HCT116 (cell line): ENCODE measurements at regions not wholly inside any gene's neighbourhood (a gene's known extent, or its start where the extent isn't known, plus 50 kb on each side); places are given as distances from the start of the nearest gene placed in this dataset.
"Not testable (repeated sequence)": the region's sequence is repeated elsewhere in the genome, so short reads cannot be mapped to it uniquely, and the experiment has no call there.

Experiments used
- ATAC-seq: fragments of 200-7000 bp; cut with Tn5 transposase; 2 replicates; pipeline ENCODE4 v1.9.1; 2020; ENCODE audit warnings: mild to moderate bottlenecking, moderate library complexity
- BruUV-seq: library from RNA; stranded (reverse); fragments of 400-500 nt; replicated peaks from 2 replicates; lab custom pipeline; 2021; lab: Mats Ljungman, UMichigan
- CTCF ChIA-PET: fragments of 300-600 bp; sonication (Branson Sonifier 250); formaldehyde crosslinking; loops from one replicate; lab custom pipeline; 2021; ENCODE audit warnings: antibody characterized with exemption; lab: Charles Lee
- POLR2A ChIA-PET: fragments of 300-600, 350-600 bp; sonication (Branson Sonifier 250); formaldehyde crosslinking; loops from one replicate; lab custom pipeline; 2021; ENCODE audit warnings: antibody characterized with exemption; lab: Charles Lee
- RAD21 ChIA-PET, 2 experiments: fragments of 300-600 bp; sonication (Branson Sonifier 250); formaldehyde crosslinking; loops; one replicate each; lab custom pipeline; 2023; ENCODE audit warnings: low total read pairs in 2 of 2; ENCODE audit not compliant: uncharacterized antibody in 2 of 2, unreplicated experiment in 2 of 2, low non-redundant PET in 1 of 2; lab: Charles Lee
- DNase-seq: peaks from one replicate; pipeline ENCODE4 v3.0.0-alpha.2; 2010; ENCODE audit warnings: low read depth, low spot score
- H2AFZ ChIP-seq: fragments of 200-600 bp; shearing (Covaris generic), sonication (generic); 2 replicates; pipeline ENCODE4 v1.6.1; 2017; ENCODE audit warnings: low read depth, mixed run types, mixed read lengths, antibody characterized with exemption, low read length; ENCODE audit not compliant: poor library complexity, severe bottlenecking
- H3K27ac ChIP-seq: 2 replicates; pipeline ENCODE4 v1.5.1; 2012; ENCODE audit warnings: low read depth, low read length
- H3K27me3 ChIP-seq: fragments of 200-600 bp; sonication (generic); 2 replicates; pipeline ENCODE4 v1.6.1; 2016; ENCODE audit warnings: mixed run types, low read length, mixed read lengths; ENCODE audit not compliant: insufficient read depth
- H3K36me3 ChIP-seq, 2 experiments: fragments of 200-500 bp in 1 of 2; fragments of 200-600 bp in 1 of 2; sonication (Bioruptor generic) in 1 of 2; sonication (generic) in 1 of 2; 2 replicates each; pipeline versions ENCODE4 v1.5.1 to v1.6.1; 2014 to 2016; ENCODE audit warnings: low read length in 2 of 2, inconsistent platforms in 1 of 2, mixed read lengths in 1 of 2, mixed run types in 1 of 2; ENCODE audit not compliant: insufficient read depth in 2 of 2, control insufficient read depth in 1 of 2
- H3K4me1 ChIP-seq, 2 experiments: fragments of 200-600 bp in 1 of 2; sonication (generic) in 1 of 2; 2 replicates each; pipeline versions ENCODE4 v1.5.1 to v1.6.1; 2012 to 2017; ENCODE audit warnings: low read length in 2 of 2, inconsistent platforms in 1 of 2, mild to moderate bottlenecking in 1 of 2, mixed read lengths in 1 of 2, mixed run types in 1 of 2, moderate library complexity in 1 of 2; ENCODE audit not compliant: insufficient read depth in 2 of 2, control insufficient read depth in 1 of 2
- H3K4me2 ChIP-seq: fragments of 200-600 bp; sonication (generic); 2 replicates; pipeline ENCODE4 v1.6.1; 2017; ENCODE audit warnings: mixed run types, low read length, mixed read lengths
- H3K4me3 ChIP-seq, 2 experiments: fragments of 200-600 bp in 1 of 2; sonication (generic) in 1 of 2; replicated peaks in 1 of 2; 2 replicates each; pipeline ENCODE4 v1.5.1; 2011 to 2016; ENCODE audit warnings: low read length in 2 of 2, control low read depth in 1 of 2, low read depth in 1 of 2, mild to moderate bottlenecking in 1 of 2, mixed read lengths in 1 of 2, mixed run types in 1 of 2
- H3K79me2 ChIP-seq: fragments of 200-600 bp; sonication (generic); 2 replicates; pipeline ENCODE4 v1.6.1; 2017; ENCODE audit warnings: mild to moderate bottlenecking, mixed run types, low read length, moderate library complexity, mixed read lengths; ENCODE audit not compliant: insufficient read depth
- H3K9ac ChIP-seq: fragments of 200-600 bp; sonication (generic); 2 replicates; pipeline ENCODE4 v1.6.1; 2016; ENCODE audit warnings: low read length, mixed read lengths
- H3K9me2 ChIP-seq: fragments of 200-600 bp; sonication (generic), shearing (Covaris generic); 2 replicates; pipeline ENCODE4 v1.6.1; 2017; ENCODE audit warnings: mixed run types, mild to moderate bottlenecking, moderate library complexity; ENCODE audit not compliant: insufficient read depth
- H3K9me3 ChIP-seq, 2 experiments: fragments of 200-500 bp in 1 of 2; fragments of 200-600 bp in 1 of 2; sonication (Bioruptor generic) in 1 of 2; sonication (generic) in 1 of 2; 2 replicates each; pipeline ENCODE4 v1.6.1; 2014 to 2017; ENCODE audit warnings: low read length in 2 of 2, mixed read lengths in 2 of 2, inconsistent platforms in 1 of 2, low read depth in 1 of 2, mild to moderate bottlenecking in 1 of 2, mixed run types in 1 of 2, moderate library complexity in 1 of 2; ENCODE audit not compliant: control insufficient read depth in 1 of 2, insufficient read depth in 1 of 2
- H4K20me1 ChIP-seq: fragments of 200-600 bp; sonication (generic), shearing (Covaris generic); 2 replicates; pipeline ENCODE4 v1.6.1; 2017; ENCODE audit warnings: mixed run types, mild to moderate bottlenecking, moderate library complexity; ENCODE audit not compliant: insufficient read depth
- ELF1 ChIP-seq: IDR thresholded peaks from 2 replicates; pipeline ENCODE4 v1.6.1; 2012; ENCODE audit warnings: low read depth, borderline replicate concordance
- EZH2phosphoT487 ChIP-seq: fragments of 200-600 bp; IDR thresholded peaks from 2 replicates; pipeline ENCODE4 v1.6.1; 2018; ENCODE audit warnings: antibody characterized with exemption, borderline replicate concordance
- FOSL1 ChIP-seq: IDR thresholded peaks from 2 replicates; pipeline ENCODE4 v1.6.1; 2012; ENCODE audit warnings: low read depth
- JUND ChIP-seq: IDR thresholded peaks from 2 replicates; pipeline ENCODE4 v1.6.1; 2012
- RAD21 ChIP-seq: IDR thresholded peaks from 2 replicates; pipeline ENCODE4 v1.6.1; 2012; ENCODE audit warnings: low read depth, mild to moderate bottlenecking
- SIN3A ChIP-seq: IDR thresholded peaks from 2 replicates; pipeline ENCODE4 v1.6.1; 2012; ENCODE audit warnings: low read depth
- YY1 ChIP-seq: IDR thresholded peaks from 2 replicates; pipeline ENCODE4 v1.6.1; 2011; ENCODE audit warnings: low read length, low read depth, moderate library complexity, mild to moderate bottlenecking; ENCODE audit not compliant: insufficient replicate concordance; ENCODE audit errors: extremely low read depth
- ZFX ChIP-seq: fragments of 450-650 bp; IDR thresholded peaks from 2 replicates; pipeline ENCODE4 v1.6.1; 2017
- intact Hi-C: fragments of 100-400 bp; cut with micrococcal nuclease; formaldehyde crosslinking; loops from 2 replicates; pipeline ENCODE4 v1.10.0; 2022
- TF ChIP-seq, protein P1 (sequence below): IDR thresholded peaks from 2 replicates; pipeline ENCODE4 v1.6.1; 2011; ENCODE audit warnings: mild to moderate bottlenecking, low read length, moderate library complexity; ENCODE audit not compliant: insufficient replicate concordance; ENCODE audit errors: extremely low read depth
- TF ChIP-seq, protein P2 (sequence below): IDR thresholded peaks from 2 replicates; pipeline ENCODE4 v1.6.1; 2012
- TF ChIP-seq, protein P3 (sequence below): IDR thresholded peaks from 2 replicates; pipeline ENCODE4 v1.6.1; 2012

DNA sequence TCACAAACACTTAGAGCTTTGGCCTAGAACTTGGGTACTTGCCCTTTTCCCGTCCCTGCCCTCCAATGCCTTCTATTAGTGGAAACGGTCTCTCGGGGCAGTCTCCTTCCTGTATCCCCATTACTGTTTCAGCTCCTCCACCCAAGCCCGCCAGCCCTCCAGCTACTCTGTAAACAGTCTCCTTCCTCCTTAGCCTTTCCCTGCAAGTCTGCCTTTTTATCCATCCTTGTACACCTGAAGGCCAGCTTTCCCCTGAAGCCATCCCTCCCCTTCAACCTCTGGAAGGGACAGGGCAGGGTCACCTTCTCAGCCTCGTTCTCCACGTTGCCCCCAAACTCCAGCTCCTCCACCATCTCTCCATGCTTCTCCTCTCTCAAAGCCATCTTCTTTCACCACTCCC lies 108.1 kb upstream of the ZNF746 start:
- intact Hi-C loops: no loop called here
- Histone ChIP-seq H3K79me2 (no peaks in the 10 kb centered on the region), H3K4me3 (no peak overlapping the region), H3K9me3 (no peaks in the 10 kb centered on the region), H3K27ac (no peak overlapping the region), H3K9me2 (no peaks in the 10 kb centered on the region), H3K4me1 (no peaks in the 10 kb centered on the region), H3K9ac (no peak overlapping the region), H3K27me3 (no peaks in the 10 kb centered on the region), H2AFZ (no peak overlapping the region), H3K4me2 (no peak overlapping the region), H4K20me1 (no peaks in the 10 kb centered on the region), H3K36me3 (peaks cover 7 to 20% of the 10 kb centered on the region in 2 experiments; a peak in 3 of 4 replicates)
- ATAC-seq (no peak), DNase-seq (no peak)
- TF ChIP-seq, protein P1, sequence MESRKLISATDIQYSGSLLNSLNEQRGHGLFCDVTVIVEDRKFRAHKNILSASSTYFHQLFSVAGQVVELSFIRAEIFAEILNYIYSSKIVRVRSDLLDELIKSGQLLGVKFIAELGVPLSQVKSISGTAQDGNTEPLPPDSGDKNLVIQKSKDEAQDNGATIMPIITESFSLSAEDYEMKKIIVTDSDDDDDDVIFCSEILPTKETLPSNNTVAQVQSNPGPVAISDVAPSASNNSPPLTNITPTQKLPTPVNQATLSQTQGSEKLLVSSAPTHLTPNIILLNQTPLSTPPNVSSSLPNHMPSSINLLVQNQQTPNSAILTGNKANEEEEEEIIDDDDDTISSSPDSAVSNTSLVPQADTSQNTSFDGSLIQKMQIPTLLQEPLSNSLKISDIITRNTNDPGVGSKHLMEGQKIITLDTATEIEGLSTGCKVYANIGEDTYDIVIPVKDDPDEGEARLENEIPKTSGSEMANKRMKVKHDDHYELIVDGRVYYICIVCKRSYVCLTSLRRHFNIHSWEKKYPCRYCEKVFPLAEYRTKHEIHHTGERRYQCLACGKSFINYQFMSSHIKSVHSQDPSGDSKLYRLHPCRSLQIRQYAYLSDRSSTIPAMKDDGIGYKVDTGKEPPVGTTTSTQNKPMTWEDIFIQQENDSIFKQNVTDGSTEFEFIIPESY: no peak
- TF ChIP-seq, protein P2, sequence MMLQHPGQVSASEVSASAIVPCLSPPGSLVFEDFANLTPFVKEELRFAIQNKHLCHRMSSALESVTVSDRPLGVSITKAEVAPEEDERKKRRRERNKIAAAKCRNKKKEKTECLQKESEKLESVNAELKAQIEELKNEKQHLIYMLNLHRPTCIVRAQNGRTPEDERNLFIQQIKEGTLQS: no peak
- ChIA-PET RAD21 (no interaction called here), POLR2A (no interaction called here), CTCF (no interaction called here)
- no TSS peak for BruUV-seq

DNA sequence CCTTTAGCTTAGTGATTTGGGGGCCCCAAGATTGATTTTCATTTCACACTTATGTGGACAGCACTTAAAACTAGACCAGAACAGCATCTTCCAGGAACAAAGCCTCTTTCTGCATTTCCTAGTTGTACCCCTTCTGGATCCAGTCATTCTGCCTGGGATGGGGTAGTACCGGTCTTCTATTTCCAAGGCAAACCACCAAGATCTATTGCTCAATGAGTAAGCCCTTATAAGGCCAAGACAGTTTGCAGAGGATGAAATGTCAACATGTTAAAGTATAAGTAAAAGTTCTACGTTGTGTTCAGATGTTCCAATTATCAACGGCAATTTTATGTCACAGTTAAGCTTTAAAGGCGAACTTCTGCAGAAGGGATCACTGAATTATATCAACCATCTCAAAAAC lies 106.9 kb upstream of the ZNF746 start:
- ChIA-PET CTCF (no interaction called here), POLR2A (no interaction called here), RAD21 (no interaction called here)
- Histone ChIP-seq H3K4me1 (no peaks in the 10 kb centered on the region), H3K27me3 (no peaks in the 10 kb centered on the region), H3K79me2 (peaks cover under 1% of the 10 kb centered on the region; the same call in 1 of the 2 replicates), H3K9me2 (no peaks in the 10 kb centered on the region), H3K9me3 (no peaks in the 10 kb centered on the region), H3K9ac (no peak overlapping the region), H3K4me3 (no peak overlapping the region), H4K20me1 (no peaks in the 10 kb centered on the region), H3K27ac (no peak overlapping the region), H2AFZ (no peak overlapping the region), H3K4me2 (no peak overlapping the region), H3K36me3 (peaks cover 7 to 15% of the 10 kb centered on the region in 2 experiments; a peak in 3 of 4 replicates)
- TF ChIP-seq JUND (no peak), EZH2phosphoT487 (no peak), ELF1 (no peak), YY1 (no peak), FOSL1 (no peak), SIN3A (no peak), ZFX (no peak), RAD21 (no peak)
- TF ChIP-seq, protein P3, sequence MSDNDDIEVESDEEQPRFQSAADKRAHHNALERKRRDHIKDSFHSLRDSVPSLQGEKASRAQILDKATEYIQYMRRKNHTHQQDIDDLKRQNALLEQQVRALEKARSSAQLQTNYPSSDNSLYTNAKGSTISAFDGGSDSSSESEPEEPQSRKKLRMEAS: no peak
- BruUV-seq: no TSS peak
- ATAC-seq (no peak), DNase-seq (no peak)
- intact Hi-C loops: no loop called here

DNA sequence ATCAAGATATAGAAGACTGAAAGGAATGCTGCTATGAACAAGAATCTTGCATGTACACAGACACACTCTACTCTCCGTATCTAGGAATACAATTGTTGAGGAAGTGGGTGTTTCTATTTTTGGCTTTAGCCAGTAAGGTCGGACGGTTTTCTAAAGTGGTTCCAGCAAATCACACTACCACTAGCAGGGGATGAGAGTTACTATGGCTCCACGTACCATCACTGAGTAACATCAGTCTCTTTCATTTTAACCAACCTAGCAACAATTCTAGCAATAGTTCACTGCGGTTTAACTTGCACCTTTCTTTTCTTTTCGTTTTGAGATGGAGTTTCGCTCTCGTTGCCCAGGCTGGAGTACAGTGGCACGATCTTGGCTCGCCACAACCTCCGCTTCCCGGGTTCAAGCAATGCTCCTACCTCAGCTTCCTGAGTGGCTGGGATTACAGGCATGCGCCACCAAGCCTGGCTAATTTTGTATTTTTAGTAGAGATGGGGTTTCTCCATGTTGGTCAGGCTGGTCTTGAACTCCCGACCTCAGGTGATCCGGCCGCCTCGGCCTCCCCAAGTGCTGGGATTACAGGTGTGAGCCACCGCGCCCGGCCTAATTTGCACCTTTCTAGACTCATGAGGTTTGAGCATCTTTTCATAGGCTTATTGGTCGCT lies 103.2 kb upstream of the ZNF746 start:
- BruUV-seq, H2AFZ ChIP-seq, H3K27me3 ChIP-seq, ATAC-seq, POLR2A ChIA-PET, H3K27ac ChIP-seq, H4K20me1 ChIP-seq, DNase-seq, H3K4me3 ChIP-seq, H3K9me2 ChIP-seq, H3K79me2 ChIP-seq, H3K9ac ChIP-seq, RAD21 ChIA-PET, H3K4me2 ChIP-seq, H3K36me3 ChIP-seq, H3K4me1 ChIP-seq, CTCF ChIA-PET, intact Hi-C loops, H3K9me3 ChIP-seq: not testable (repeated sequence)
